Suppressor macrophage treated with lipopolysaccharide for 4 hours (primary cell): ENCODE measurements at regions not wholly inside any gene's neighbourhood (a gene's known extent, or its start where the extent isn't known, plus 50 kb on each side); places are given as distances from the start of the nearest gene placed in this dataset.
"Not testable (repeated sequence)": the region's sequence is repeated elsewhere in the genome, so short reads cannot be mapped to it uniquely, and the experiment has no call there.

Source experiments
- DNase-seq: peaks from one replicate; pipeline ENCODE4 v3.0.0-alpha.2; 2020

- no peak for DNase-seq
These were observed 379.3 kb downstream of the TRIM36 start for GRCh38 chr5:114790403-114790792.

DNA sequence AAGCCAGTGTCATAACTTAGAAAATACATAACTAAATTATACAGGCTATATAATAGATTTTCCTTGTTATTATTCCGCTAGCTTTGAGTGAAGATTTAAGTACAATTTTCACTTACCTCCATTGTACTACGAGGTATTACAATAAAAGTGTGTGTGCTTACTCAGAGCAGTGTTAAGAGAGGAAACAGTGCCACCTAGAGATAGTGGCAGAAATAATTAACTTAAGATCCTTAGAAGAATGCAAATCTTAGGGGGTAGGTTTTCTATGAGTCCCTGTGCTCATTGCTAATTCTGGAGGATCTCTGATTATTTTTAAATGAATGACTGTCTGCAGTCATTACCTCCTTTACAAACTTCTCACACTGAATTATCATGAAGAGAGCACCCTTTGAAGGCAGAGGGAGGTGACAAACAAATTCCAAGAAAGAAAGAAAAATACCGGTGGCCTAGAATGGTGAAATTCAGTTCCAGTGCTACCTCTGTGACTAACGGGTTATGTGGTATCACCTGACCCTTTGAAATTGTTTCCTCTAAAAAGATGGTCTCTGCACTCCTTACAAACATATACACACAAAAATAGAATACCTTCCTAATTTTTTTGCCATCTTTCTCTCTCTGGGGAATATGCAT lies 379.8 kb downstream of the TRIM36 start:
- DNase-seq = no peak

DNA sequence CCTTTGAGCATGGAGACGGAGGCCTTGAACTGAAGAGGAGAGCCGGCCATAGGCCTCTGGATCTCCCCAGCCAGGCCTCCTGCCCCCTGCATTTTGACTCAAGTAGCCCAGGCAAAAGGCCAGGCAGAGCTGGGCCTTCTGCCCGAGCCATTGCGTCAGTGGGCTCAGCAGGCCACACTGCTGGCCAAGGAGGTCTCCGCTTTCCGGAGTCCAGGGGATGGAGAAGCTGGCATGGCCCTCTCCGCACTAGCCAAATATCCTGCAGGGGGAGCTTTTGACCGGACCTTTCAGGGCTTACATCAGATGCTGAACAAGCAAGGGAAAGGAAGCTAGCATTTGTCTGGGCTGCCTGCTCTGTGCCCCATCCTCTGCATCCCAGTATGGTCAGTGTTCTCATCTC lies 386.8 kb downstream of the TRIM36 start:
- DNase-seq = no peak

DNA sequence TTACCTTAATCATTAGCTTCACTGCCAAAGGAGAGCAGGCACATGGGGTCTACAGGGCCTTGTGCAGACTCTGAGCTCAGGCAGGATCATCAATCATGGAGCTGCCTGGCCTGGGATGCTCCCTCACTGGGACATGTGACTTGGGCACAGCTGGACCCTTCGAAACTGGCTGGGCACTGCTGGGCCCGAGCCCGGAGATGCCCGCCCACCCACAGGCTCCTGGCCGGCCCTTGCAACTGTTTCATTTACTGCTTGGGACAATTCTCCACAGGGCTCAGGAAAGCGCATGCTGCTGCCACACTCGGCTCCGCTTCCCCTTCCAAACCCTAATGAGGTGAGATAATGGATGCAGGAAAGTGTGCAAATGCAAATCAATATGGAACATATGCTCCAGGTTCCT lies 387.5 kb downstream of the TRIM36 start:
- no peak for DNase-seq

DNA sequence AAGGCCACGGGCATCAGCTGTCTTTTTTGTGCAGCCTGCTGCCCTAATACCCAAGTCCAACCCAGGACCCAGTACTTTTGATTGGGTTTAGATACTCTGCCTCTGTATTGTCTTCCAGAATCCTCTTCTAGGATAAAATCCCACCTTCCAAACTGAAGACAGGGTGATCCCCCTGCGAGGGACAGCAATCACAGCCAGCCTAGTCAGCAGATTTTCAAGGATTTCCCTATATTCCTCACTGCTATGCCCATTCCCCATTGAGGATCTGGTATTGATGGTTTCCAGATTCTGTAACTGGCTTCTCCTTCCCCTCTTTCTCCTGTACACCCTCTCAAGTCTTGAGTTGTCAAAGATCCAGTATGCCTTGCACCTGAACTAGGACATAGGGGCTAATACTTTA lies 389.4 kb downstream of the TRIM36 start:
- DNase-seq = no peak

GRCh38 chr5:114744406-114744805 lies 382.5 kb downstream of the KCNN2 start:
- no peak for DNase-seq

DNA sequence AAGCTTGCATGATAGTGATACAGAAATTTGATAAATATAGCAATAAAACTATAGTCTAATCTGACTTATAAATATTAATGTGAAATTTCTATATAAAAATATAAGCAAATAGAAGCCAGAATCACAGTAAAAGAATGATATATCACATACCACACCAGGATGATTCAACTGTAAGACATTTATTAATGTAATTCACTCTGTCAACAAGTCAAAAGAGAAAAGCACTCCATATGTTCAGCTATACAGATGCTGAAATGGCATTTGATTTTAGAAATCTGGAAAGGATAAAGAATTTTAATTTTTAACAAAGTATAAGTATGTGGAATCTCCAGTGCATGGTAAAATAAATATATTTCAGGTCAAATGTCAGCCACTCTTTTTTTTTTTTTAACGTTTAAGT lies 372.4 kb downstream of the KCNN2 start:
- no peak for DNase-seq

- DNase-seq = no peak
These were observed 368.1 kb downstream of the KCNN2 start for GRCh38 chr5:114729986-114730385.

GRCh38 chr5:114727358-114727757 lies 365.5 kb downstream of the KCNN2 start:
- DNase-seq = no peak

- no peak for DNase-seq
These were observed 364.3 kb downstream of the KCNN2 start for GRCh38 chr5:114726131-114726530.

- no peak for DNase-seq
These were observed 357.4 kb downstream of the KCNN2 start for GRCh38 chr5:114719268-114719667.

DNA sequence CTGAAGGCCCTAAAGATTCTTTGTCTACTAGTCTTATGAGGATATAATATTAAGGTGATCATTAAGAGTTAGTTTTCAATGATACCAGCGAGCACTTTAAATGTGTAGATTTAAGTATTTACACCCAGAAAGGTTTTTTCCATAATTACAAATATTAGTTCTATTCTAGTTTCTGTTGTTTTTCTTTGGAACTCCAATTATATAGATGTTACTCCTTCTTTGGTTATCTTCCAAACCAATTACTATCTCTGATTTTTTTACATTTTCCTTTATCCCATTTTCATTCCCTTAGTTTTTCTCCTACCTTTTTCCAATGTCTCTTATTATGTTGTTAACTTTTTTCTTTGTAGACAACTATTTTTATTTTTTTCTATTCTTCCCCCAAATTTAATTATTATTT lies 355.1 kb downstream of the KCNN2 start:
- DNase-seq = no peak

DNA sequence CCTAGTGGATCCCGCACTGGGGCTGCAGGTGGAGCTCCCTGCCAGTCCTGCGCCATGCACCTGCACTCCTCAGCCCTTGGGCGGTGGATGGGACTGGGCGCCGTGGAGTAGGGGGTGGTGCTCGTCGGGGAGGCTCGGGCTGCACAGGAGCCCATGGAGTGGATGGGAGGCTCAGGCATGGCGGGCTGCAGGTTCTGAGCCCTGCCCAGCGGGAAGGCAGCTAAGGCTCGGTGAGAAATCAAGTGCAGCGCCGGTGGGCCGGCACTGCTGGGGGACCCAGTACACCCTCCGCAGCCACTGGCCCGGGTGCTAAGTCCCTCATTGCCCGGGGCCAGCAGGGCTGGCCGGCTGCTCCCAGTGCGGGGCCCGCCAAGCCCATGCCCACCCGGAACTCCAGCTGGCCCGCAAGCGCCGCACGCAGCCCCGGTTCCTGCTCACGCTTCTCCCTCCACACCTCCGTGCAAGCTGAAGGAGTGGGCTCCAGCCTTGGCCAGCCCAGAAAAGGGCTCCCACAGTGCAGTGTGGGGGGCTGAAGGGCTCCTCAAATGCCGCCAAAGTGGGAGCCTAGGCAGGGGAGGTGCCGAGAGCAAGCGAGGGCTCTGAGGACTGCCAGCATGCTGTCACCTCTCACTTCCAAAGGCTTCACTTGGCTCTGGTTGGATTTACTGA lies 342.5 kb downstream of the KCNN2 start:
- DNase-seq = not testable (repeated sequence)

GRCh38 chr5:114702731-114703130 lies 340.9 kb downstream of the KCNN2 start:
- DNase-seq = no peak

DNA sequence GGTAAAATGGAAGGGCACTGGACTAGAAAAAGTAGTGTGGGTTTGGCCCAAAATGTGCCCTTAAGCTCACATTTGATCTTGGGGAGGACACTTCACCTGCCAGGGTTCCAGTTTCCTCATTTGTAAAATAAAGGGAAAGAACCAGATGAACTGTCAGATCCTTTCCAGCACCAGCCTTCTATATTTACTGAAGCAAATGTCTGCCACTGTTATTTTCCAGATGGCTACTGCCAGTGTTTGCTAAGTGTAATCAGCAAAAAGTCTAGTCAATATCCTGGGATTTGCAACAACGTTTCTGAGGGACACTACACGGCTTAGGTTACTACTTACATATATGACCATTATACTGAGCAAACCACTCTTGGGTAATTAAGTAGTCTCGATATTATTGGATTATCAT lies 340.3 kb downstream of the KCNN2 start:
- DNase-seq = no peak

- no peak for DNase-seq
These were observed 339.0 kb downstream of the KCNN2 start for GRCh38 chr5:114700823-114701222.

- DNase-seq = no peak
These were observed 333.5 kb downstream of the KCNN2 start for GRCh38 chr5:114695292-114695904.

- DNase-seq = no peak
These were observed 324.5 kb downstream of the KCNN2 start for GRCh38 chr5:114686356-114686755.

- DNase-seq = no peak
These were observed 316.9 kb downstream of the KCNN2 start for GRCh38 chr5:114678778-114679177.

GRCh38 chr5:114665551-114665950 lies 303.7 kb downstream of the KCNN2 start:
- DNase-seq = no peak

DNA sequence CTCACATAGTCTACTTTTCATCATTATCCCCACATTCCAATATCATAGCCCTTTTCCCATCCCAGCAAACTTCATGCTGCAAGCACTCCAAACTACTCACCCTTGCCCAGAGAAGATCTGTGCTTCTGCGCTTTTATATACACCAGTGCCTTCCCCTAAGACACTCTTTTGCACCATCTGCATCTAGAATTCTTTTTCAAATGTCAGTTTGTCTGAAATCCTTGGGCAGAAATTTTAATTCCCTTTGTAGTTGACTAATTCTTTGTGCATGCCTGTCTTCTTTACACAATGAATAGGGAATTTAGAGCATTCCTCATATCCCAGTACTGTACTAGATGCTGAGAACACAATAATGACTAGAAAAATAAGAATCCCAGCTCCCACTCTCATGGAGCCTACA lies 298.9 kb downstream of the KCNN2 start:
- DNase-seq = no peak

DNA sequence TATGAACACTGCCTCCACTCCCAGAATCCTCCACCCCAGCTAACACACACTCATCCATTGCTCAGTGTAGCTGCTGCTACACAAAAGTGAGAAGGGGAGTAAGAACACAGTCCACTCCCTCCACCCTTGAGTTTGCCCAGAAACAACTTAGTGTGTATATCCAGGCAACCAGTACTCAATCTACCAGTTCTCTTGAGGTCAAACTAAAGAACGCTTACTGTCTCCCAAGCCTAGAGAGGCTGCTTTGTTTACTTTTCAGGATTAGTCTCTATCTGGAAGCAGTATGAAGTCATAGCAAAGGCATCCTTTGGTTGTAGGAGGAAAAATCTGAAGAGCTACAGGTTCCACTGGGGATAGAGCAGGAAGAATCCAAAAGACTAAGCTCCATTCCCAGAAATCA lies 296.3 kb downstream of the KCNN2 start:
- no peak for DNase-seq

GRCh38 chr5:114657342-114658130 lies 295.7 kb downstream of the KCNN2 start:
- DNase-seq = no peak

DNA sequence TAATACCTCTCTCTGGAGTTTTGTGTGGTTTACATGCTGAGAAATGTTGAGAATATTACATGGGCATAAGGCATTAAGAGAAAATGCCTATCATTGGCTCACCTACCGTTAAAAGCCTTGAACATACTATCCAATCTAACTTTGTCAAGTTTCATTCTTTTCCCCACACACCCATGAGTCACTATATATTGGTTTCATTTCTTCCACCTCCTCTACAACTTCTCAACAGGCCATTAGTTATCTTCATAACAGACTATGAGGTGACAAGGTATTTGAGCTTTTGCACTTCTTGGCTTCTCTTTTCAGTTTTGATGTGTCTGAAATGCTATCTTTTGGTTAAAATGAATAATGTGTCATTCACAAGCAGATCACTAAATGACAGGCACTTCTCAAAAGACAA lies 288.0 kb downstream of the KCNN2 start:
- no peak for DNase-seq
